Gastroesophageal sphincter (tissue), 3 donors: ENCODE measurements at regions not wholly inside any gene's neighbourhood (a gene's known extent, or its start where the extent isn't known, plus 50 kb on each side); places are given as distances from the start of the nearest gene placed in this dataset.

Experiments used
- POLR2A ChIP-seq, 2 donors: fragments of 450-650 bp; IDR thresholded peaks; one replicate each; pipeline ENCODE4 v1.6.1; 2017; ENCODE audit warnings: antibody characterized with exemption in 2 of 2, mild to moderate bottlenecking in 2 of 2, moderate library complexity in 1 of 2
- TF ChIP-seq, protein P1 (sequence below), 4 experiments: fragments of 200-600 bp in 2 of 4; fragments of 450-650 bp in 2 of 4; sonication (generic) in 1 of 4; IDR thresholded peaks; one replicate each; pipeline ENCODE4 v1.5.1; 2017 to 2019; ENCODE audit warnings: antibody characterized with exemption in 4 of 4, mild to moderate bottlenecking in 2 of 4, moderate library complexity in 2 of 4

DNA sequence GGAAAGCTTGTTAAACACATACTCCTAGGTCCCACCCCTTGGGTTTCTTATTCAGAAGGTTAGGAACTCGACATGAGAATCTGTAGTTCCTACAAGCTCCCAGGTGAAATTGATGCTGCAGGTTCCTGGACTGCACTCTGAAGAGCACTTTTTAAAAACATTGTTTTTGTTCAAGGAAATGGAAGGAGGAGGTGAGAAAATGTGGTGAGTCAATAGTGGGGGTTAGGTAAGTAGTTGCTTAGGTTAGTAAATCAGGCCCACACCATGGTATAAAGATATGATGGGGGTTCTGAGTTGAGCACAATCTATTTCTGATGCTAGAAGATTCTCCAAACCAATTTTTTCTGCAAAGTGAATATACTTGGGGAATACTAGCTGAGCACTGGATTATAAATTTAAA, 450.3 kb downstream of the CCDC91 start:
- TF ChIP-seq, protein P1, sequence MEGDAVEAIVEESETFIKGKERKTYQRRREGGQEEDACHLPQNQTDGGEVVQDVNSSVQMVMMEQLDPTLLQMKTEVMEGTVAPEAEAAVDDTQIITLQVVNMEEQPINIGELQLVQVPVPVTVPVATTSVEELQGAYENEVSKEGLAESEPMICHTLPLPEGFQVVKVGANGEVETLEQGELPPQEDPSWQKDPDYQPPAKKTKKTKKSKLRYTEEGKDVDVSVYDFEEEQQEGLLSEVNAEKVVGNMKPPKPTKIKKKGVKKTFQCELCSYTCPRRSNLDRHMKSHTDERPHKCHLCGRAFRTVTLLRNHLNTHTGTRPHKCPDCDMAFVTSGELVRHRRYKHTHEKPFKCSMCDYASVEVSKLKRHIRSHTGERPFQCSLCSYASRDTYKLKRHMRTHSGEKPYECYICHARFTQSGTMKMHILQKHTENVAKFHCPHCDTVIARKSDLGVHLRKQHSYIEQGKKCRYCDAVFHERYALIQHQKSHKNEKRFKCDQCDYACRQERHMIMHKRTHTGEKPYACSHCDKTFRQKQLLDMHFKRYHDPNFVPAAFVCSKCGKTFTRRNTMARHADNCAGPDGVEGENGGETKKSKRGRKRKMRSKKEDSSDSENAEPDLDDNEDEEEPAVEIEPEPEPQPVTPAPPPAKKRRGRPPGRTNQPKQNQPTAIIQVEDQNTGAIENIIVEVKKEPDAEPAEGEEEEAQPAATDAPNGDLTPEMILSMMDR (IDR thresholded peaks at IDR 0.05), result no peak
- TF ChIP-seq POLR2A (IDR thresholded peaks at IDR 0.05), result no peak
